Common myeloid progenitor, CD34-positive (primary cell): ENCODE measurements at regions not wholly inside any gene's neighbourhood (a gene's known extent, or its start where the extent isn't known, plus 50 kb on each side); places are given as distances from the start of the nearest gene placed in this dataset.

Experiments used
- CTCF ChIA-PET: fragments of 350-600 bp; sonication (Branson Sonifier 250); formaldehyde crosslinking; loops from one replicate; lab custom pipeline; 2021; ENCODE audit warnings: antibody characterized with exemption; lab: Charles Lee
- POLR2A ChIA-PET: fragments of 350-600 bp; sonication (Branson Sonifier 250); formaldehyde crosslinking; loops from one replicate; lab custom pipeline; 2021; ENCODE audit warnings: antibody characterized with exemption; lab: Charles Lee
- DNase-seq, 3 donors: peaks; one replicate each; pipeline versions ENCODE4 v3.0.0 to v3.0.0-alpha.2; 2013
- H3K27ac ChIP-seq, 2 experiments: 1 replicate in 1 of 2; 2 replicates in 1 of 2; pipeline ENCODE4 v1.7.0; 2013; ENCODE audit warnings: inconsistent platforms in 2 of 2, low read length in 2 of 2, mild to moderate bottlenecking in 2 of 2, low read depth in 1 of 2, moderate library complexity in 1 of 2; ENCODE audit not compliant: severe bottlenecking in 2 of 2, insufficient read depth in 1 of 2, poor library complexity in 1 of 2
- H3K27me3 ChIP-seq, 5 experiments: replicated peaks in 2 of 5; 1 replicate in 3 of 5; 2 replicates in 2 of 5; pipeline versions ENCODE4 v1.6.1 to v1.7.0; 2013; ENCODE audit warnings: low read length in 4 of 5, mild to moderate bottlenecking in 2 of 5, moderate library complexity in 2 of 5, inconsistent platforms in 1 of 5; ENCODE audit not compliant: insufficient read depth in 5 of 5, control insufficient read depth in 4 of 5
- H3K36me3 ChIP-seq, 4 experiments: 1 replicate in 2 of 4; 2 replicates in 2 of 4; pipeline versions ENCODE4 v1.6.1 to v1.7.0; 2013; ENCODE audit warnings: low read length in 3 of 4, control low read depth in 1 of 4, mild to moderate bottlenecking in 1 of 4; ENCODE audit not compliant: control insufficient read depth in 4 of 4, insufficient read depth in 4 of 4
- H3K4me1 ChIP-seq, 4 experiments: 1 replicate in 3 of 4; 2 replicates in 1 of 4; pipeline versions ENCODE4 v1.6.1 to v1.7.1; 2013; ENCODE audit warnings: low read length in 3 of 4, mild to moderate bottlenecking in 3 of 4, control low read depth in 1 of 4, inconsistent platforms in 1 of 4, moderate library complexity in 1 of 4; ENCODE audit not compliant: control insufficient read depth in 4 of 4, insufficient read depth in 4 of 4; ENCODE audit errors: control extremely low read depth in 1 of 4
- H3K4me3 ChIP-seq, 7 experiments: 1 replicate in 4 of 7; 2 replicates in 3 of 7; pipeline versions ENCODE4 v1.5.1 to v1.7.0; 2013; ENCODE audit warnings: mild to moderate bottlenecking in 7 of 7, low read length in 6 of 7, moderate library complexity in 6 of 7, inconsistent platforms in 2 of 7, low read depth in 2 of 7, control low read depth in 1 of 7; ENCODE audit not compliant: insufficient read depth in 4 of 7, control insufficient read depth in 1 of 7; ENCODE audit errors: extremely low read depth in 1 of 7
- H3K9me3 ChIP-seq, 5 experiments: 1 replicate in 4 of 5; 2 replicates in 1 of 5; pipeline versions ENCODE4 v1.6.1 to v1.7.1; 2013; ENCODE audit warnings: low read length in 4 of 5, mild to moderate bottlenecking in 2 of 5, inconsistent platforms in 1 of 5, low read depth in 1 of 5, moderate library complexity in 1 of 5; ENCODE audit not compliant: control insufficient read depth in 4 of 5, insufficient read depth in 2 of 5; ENCODE audit errors: control extremely low read depth in 1 of 5
- WGBS: methylation state at CpG from one replicate; pipeline ENCODE4 v1.1.5; 2013; ENCODE audit not compliant: insufficient coverage; 5-methylcytosine and 5-hydroxymethylcytosine counted together

DNA sequence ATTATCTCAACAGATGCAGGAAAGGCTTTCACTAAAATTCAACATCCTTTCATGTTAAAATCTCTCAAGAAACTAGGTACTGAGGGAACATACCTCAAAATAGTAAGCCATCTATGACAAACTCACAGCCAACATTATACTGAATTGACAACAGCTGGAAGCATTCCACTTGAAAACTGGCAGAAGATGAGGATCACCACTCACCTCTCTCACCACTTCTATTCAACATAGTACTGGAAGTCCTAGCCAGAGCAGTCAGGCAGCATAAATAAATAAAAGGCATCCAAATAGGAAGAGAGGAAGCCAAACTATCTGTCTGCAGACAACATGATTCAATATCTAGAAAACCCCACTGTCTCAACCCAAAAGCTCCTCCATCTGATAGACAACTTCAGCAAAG lies 203.6 kb upstream of the GRAMD2B start:
- Histone ChIP-seq H3K27ac (no peak overlapping the region), H3K4me1 (no peaks in the 10 kb centered on the region), H3K36me3 (no peaks in the 10 kb centered on the region), H3K27me3 (no peaks in the 10 kb centered on the region), H3K9me3 (peaks cover 0 to 6% (median 0%) of the 10 kb centered on the region in 5 experiments), H3K4me3 (no peak overlapping the region)
- CTCF ChIA-PET, result no interaction called here
- DNase-seq, result no peak
- POLR2A ChIA-PET, result no interaction called here

DNA sequence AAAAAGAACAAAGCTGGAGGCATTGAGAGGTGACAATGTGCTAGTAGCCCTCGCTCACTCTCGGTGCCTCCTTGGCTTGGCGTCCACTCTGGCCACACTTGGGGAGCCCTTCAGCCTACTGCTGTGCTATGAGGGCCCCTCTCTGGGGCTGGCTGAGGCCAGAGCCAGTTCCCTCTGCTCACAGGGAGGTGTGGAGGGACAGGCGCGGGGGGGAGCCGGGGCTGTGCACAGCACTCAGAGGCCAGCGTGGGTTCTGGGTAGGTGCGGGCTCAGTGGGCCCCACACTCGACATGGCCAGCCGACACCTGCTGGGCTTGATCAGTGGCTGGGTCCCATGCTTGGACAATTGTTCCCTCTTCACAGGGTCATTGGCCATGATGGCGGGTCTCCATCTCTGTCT lies 202.5 kb upstream of the GRAMD2B start:
- DNase-seq, result no peak
- POLR2A ChIA-PET, result no interaction called here
- peaks cover 0 to 6% (median 0%) of the 10 kb centered on the region in 5 experiments for H3K9me3 ChIP-seq
- CTCF ChIA-PET, result no interaction called here
- no peak overlapping the region for H3K4me3 ChIP-seq
- 94% methylated on average over 11 of the region's 11 CpGs for WGBS
- H3K36me3 ChIP-seq, result no peaks in the 10 kb centered on the region
- no peaks in the 10 kb centered on the region for H3K27me3 ChIP-seq
- H3K4me1 ChIP-seq, result no peaks in the 10 kb centered on the region
- H3K27ac ChIP-seq, result no peak overlapping the region

DNA sequence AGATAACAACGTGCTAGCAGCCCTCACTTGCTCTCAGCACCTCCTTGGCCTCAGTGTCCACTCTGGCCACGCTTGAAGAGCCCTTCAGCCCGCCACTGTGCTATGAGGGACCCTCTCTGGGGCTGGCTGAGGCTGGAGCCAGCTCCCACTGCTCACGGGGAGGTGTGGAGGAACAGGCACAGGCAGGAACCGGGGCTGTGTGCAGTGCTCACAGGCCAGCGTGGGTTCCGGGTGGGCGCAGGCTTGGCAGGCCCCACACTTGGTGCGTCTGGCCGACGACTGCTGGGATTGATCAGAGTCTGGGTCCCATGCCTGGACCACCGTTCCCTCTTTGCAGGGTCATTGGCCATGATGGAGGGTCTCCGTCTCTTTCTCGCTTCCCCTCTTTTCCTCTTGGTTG lies 194.3 kb upstream of the GRAMD2B start:
- no peaks in the 10 kb centered on the region for H3K4me1 ChIP-seq
- ChIA-PET POLR2A (no interaction called here), CTCF (interaction anchor here (1.3 kb wide), 1 partner anchor 8 kb away, joined by 3 read pairs; no protein-coding TSS in a partner anchor)
- H3K36me3 ChIP-seq, result no peaks in the 10 kb centered on the region
- H3K27ac ChIP-seq, result no peak overlapping the region
- WGBS, result 98% methylated on average over 11 of the region's 14 CpGs
- H3K4me3 ChIP-seq, result no peak overlapping the region
- peaks cover 0 to 8% (median 1%) of the 10 kb centered on the region in 5 experiments for H3K9me3 ChIP-seq
- DNase-seq, result no peak
- no peaks in the 10 kb centered on the region for H3K27me3 ChIP-seq

GRCh38 chr5:126233256-126233655 lies 190.0 kb upstream of the GRAMD2B start:
- Histone ChIP-seq H3K4me1 (no peaks in the 10 kb centered on the region), H3K4me3 (no peak overlapping the region), H3K9me3 (peaks cover 0 to 8% (median 1%) of the 10 kb centered on the region in 5 experiments), H3K36me3 (no peaks in the 10 kb centered on the region), H3K27me3 (peaks cover 0 to 2% (median 0%) of the 10 kb centered on the region in 5 experiments), H3K27ac (no peak overlapping the region)
- no peak for DNase-seq
- ChIA-PET POLR2A (no interaction called here), CTCF (no interaction called here)
- WGBS, result 100% methylated on average over 2 of the region's 5 CpGs

GRCh38 chr5:126234563-126235195 lies 188.5 kb upstream of the GRAMD2B start:
- no peaks in the 10 kb centered on the region for H3K4me1 ChIP-seq
- WGBS, result 70% methylated on average over 2 of the region's 7 CpGs
- ChIA-PET POLR2A (no interaction called here), CTCF (no interaction called here)
- H3K4me3 ChIP-seq, result no peak overlapping the region
- DNase-seq, result peak in 1 of 3 donors; percentile 4
- peaks cover 0 to 2% (median 0%) of the 10 kb centered on the region in 5 experiments for H3K27me3 ChIP-seq
- H3K9me3 ChIP-seq, result no peaks in the 10 kb centered on the region
- H3K36me3 ChIP-seq, result no peaks in the 10 kb centered on the region
- H3K27ac ChIP-seq, result no peak overlapping the region

DNA sequence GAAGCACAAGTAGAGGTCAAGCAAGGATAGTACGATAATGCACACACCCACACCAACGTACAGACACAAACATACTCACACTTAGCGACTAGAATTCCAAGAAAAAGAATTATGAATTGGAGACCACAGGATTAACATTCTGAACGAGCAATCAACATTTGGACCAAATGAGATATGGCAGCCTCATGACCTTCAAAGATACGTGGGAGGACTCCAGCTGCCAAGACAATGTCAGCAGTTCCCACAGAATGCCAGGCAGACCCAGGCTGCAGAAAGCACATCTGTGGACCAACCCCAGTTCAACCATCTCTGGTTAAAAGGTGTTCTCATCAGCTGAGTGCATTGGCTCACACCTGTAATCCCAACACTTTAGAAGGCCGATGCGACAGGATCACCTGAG lies 187.6 kb upstream of the GRAMD2B start:
- POLR2A ChIA-PET, result no interaction called here
- CTCF ChIA-PET, result no interaction called here
- no peak overlapping the region for H3K4me3 ChIP-seq
- no peak for DNase-seq
- no peaks in the 10 kb centered on the region for H3K9me3 ChIP-seq
- no peaks in the 10 kb centered on the region for H3K4me1 ChIP-seq
- no peaks in the 10 kb centered on the region for H3K36me3 ChIP-seq
- no peak overlapping the region for H3K27ac ChIP-seq
- WGBS, result 96% methylated on average over 6 of the region's 7 CpGs
- H3K27me3 ChIP-seq, result peaks cover 0 to 2% (median 0%) of the 10 kb centered on the region in 5 experiments

GRCh38 chr5:126236994-126237393 lies 186.2 kb upstream of the GRAMD2B start:
- H3K27ac ChIP-seq, result no peak overlapping the region
- POLR2A ChIA-PET, result no interaction called here
- peaks cover 0 to 2% (median 0%) of the 10 kb centered on the region in 5 experiments for H3K27me3 ChIP-seq
- CTCF ChIA-PET, result interaction anchor here (1.2 kb wide), 1 partner anchor 8 kb away, joined by 3 read pairs; no protein-coding TSS in a partner anchor
- no peaks in the 10 kb centered on the region for H3K4me1 ChIP-seq
- DNase-seq, result no peak
- H3K4me3 ChIP-seq, result no peak overlapping the region
- H3K36me3 ChIP-seq, result no peaks in the 10 kb centered on the region
- H3K9me3 ChIP-seq, result no peaks in the 10 kb centered on the region
- 100% methylated on average over 2 of the region's 2 CpGs for WGBS
